HG03280 (cell line): ENCODE measurements at regions not wholly inside any gene's neighbourhood (a gene's known extent, or its start where the extent isn't known, plus 50 kb on each side); places are given as distances from the start of the nearest gene placed in this dataset.
"Not testable (repeated sequence)": the region's sequence is repeated elsewhere in the genome, so short reads cannot be mapped to it uniquely, and the experiment has no call there.

Source experiments
- ATAC-seq: cut with Tn5 transposase; IDR thresholded peaks from one replicate; pipeline ENCODE4 v1.9.1; 2021; ENCODE audit warnings: mild to moderate bottlenecking, moderate library complexity; ENCODE audit not compliant: unreplicated experiment

- ATAC-seq, result no peak
These were observed 443.8 kb upstream of the SPTLC3 start for GRCh38 chr20:12564979-12565378.

GRCh38 chr20:12566596-12566995 lies 442.2 kb upstream of the SPTLC3 start:
- no peak for ATAC-seq

GRCh38 chr20:12570371-12570770 lies 438.4 kb upstream of the SPTLC3 start:
- no peak for ATAC-seq

- no peak for ATAC-seq
These were observed 435.3 kb upstream of the SPTLC3 start for GRCh38 chr20:12573442-12573841.

GRCh38 chr20:12575352-12576095 lies 433.2 kb upstream of the SPTLC3 start:
- no peak for ATAC-seq

- no peak for ATAC-seq
These were observed 431.6 kb upstream of the SPTLC3 start for GRCh38 chr20:12577213-12577612.

GRCh38 chr20:12581644-12582289 lies 427.0 kb upstream of the SPTLC3 start:
- no peak for ATAC-seq

- ATAC-seq, result not testable (repeated sequence)
These were observed 426.1 kb upstream of the SPTLC3 start for GRCh38 chr20:12582710-12583109.

- no peak for ATAC-seq
These were observed 416.8 kb upstream of the SPTLC3 start for GRCh38 chr20:12591949-12592470.

- ATAC-seq, result no peak
These were observed 416.0 kb upstream of the SPTLC3 start for GRCh38 chr20:12592756-12593155.

- no peak for ATAC-seq
These were observed 415.4 kb upstream of the SPTLC3 start for GRCh38 chr20:12593342-12593873.

GRCh38 chr20:12594410-12595088 lies 414.2 kb upstream of the SPTLC3 start:
- no peak for ATAC-seq

- ATAC-seq, result no peak
These were observed 412.9 kb upstream of the SPTLC3 start for GRCh38 chr20:12595841-12596240.

- no peak for ATAC-seq
These were observed 411.9 kb upstream of the SPTLC3 start for GRCh38 chr20:12596863-12597262.

GRCh38 chr20:12597551-12597950 lies 411.2 kb upstream of the SPTLC3 start:
- no peak for ATAC-seq

- ATAC-seq, result no peak
These were observed 409.9 kb upstream of the SPTLC3 start for GRCh38 chr20:12598894-12599293.

- ATAC-seq, result no peak
These were observed 409.3 kb upstream of the SPTLC3 start for GRCh38 chr20:12599494-12599893.

- no peak for ATAC-seq
These were observed 403.0 kb upstream of the SPTLC3 start for GRCh38 chr20:12605751-12606150.

- ATAC-seq, result no peak
These were observed 397.9 kb upstream of the SPTLC3 start for GRCh38 chr20:12610871-12611270.

- no peak for ATAC-seq
These were observed 394.0 kb upstream of the SPTLC3 start for GRCh38 chr20:12614764-12615163.

GRCh38 chr20:12617076-12617475 lies 391.7 kb upstream of the SPTLC3 start:
- ATAC-seq, result no peak
